NOMO-1 treated with DMSO at 0.1 percent for 48 hours (cell line): ENCODE measurements at regions not wholly inside any gene's neighbourhood (a gene's known extent, or its start where the extent isn't known, plus 50 kb on each side); places are given as distances from the start of the nearest gene placed in this dataset.
"Not testable (repeated sequence)": the region's sequence is repeated elsewhere in the genome, so short reads cannot be mapped to it uniquely, and the experiment has no call there.

Experiments used
- DNase-seq: peaks from one replicate; lab custom pipeline; 2025; ENCODE audit not compliant: unreplicated experiment; lab: John Stamatoyannopoulos, UW

- no peak for DNase-seq
Measured at GRCh38 chr11:70881948-70882715, 370.2 kb downstream of the SHANK2 start.

GRCh38 chr11:70882716-70883085 is 369.7 kb downstream of the SHANK2 start:
- no peak for DNase-seq

- DNase-seq = no peak
Measured at GRCh38 chr11:70883323-70883940, 368.9 kb downstream of the SHANK2 start.

GRCh38 chr11:70883973-70884623 is 368.3 kb downstream of the SHANK2 start:
- DNase-seq = no peak

GRCh38 chr11:70885281-70886231 is 366.8 kb downstream of the SHANK2 start:
- no peak for DNase-seq

GRCh38 chr11:70886256-70886655 is 366.1 kb downstream of the SHANK2 start:
- no peak for DNase-seq

- no peak for DNase-seq
Measured at GRCh38 chr11:70886676-70887541, 365.5 kb downstream of the SHANK2 start.

- no peak for DNase-seq
Measured at GRCh38 chr11:70887542-70887827, 364.9 kb downstream of the SHANK2 start.

GRCh38 chr11:70888061-70888460 is 364.3 kb downstream of the SHANK2 start:
- DNase-seq = no peak

GRCh38 chr11:70889411-70889810 is 363.0 kb downstream of the SHANK2 start:
- no peak for DNase-seq

GRCh38 chr11:70891844-70892380 is 360.5 kb downstream of the SHANK2 start:
- DNase-seq = no peak

GRCh38 chr11:70892889-70893288 is 359.5 kb downstream of the SHANK2 start:
- no peak for DNase-seq

- DNase-seq = no peak
Measured at GRCh38 chr11:70894566-70895365, 357.6 kb downstream of the SHANK2 start.

- DNase-seq = no peak
Measured at GRCh38 chr11:70895366-70895670, 357.1 kb downstream of the SHANK2 start.

- DNase-seq = no peak
Measured at GRCh38 chr11:70897429-70897828, 354.9 kb downstream of the SHANK2 start.

- DNase-seq = no peak
Measured at GRCh38 chr11:70899616-70900015, 352.8 kb downstream of the SHANK2 start.

- DNase-seq = no peak
Measured at GRCh38 chr11:70900540-70900939, 351.8 kb downstream of the SHANK2 start.

- peak; percentile 78 for DNase-seq
Measured at GRCh38 chr11:70901951-70902521, 350.3 kb downstream of the SHANK2 start.

- DNase-seq = not testable (repeated sequence)
Measured at GRCh38 chr11:70903229-70903628, 349.1 kb downstream of the SHANK2 start.
